GM12874 (cell line): ENCODE measurements at regions not wholly inside any gene's neighbourhood (a gene's known extent, or its start where the extent isn't known, plus 50 kb on each side); places are given as distances from the start of the nearest gene placed in this dataset.

Experiments
- CTCF ChIP-seq: IDR thresholded peaks from 2 replicates; pipeline ENCODE4 v1.5.1; 2011; ENCODE audit warnings: low read depth, mild to moderate bottlenecking, control low read depth, low read length, moderate library complexity; ENCODE audit not compliant: insufficient read depth

GRCh38 chr16:77645764-77646163 lies 76.5 kb upstream of the NUDT7 start:
- no peak for TF ChIP-seq CTCF

GRCh38 chr16:77647726-77648125 lies 74.6 kb upstream of the NUDT7 start:
- no peak for TF ChIP-seq CTCF

- no peak for TF ChIP-seq CTCF
Measured at GRCh38 chr16:77650761-77651160, 71.6 kb upstream of the NUDT7 start.

- no peak for TF ChIP-seq CTCF
Measured at GRCh38 chr16:77652399-77652798, 69.9 kb upstream of the NUDT7 start.

GRCh38 chr16:77657016-77657415 lies 65.3 kb upstream of the NUDT7 start:
- no peak for TF ChIP-seq CTCF

GRCh38 chr16:77660311-77660710 lies 62.0 kb upstream of the NUDT7 start:
- no peak for TF ChIP-seq CTCF

GRCh38 chr16:77662246-77662645 lies 60.1 kb upstream of the NUDT7 start:
- TF ChIP-seq CTCF, result no peak

GRCh38 chr16:77663711-77664110 lies 58.6 kb upstream of the NUDT7 start:
- TF ChIP-seq CTCF, result no peak
